GM21423 (cell line): ENCODE measurements at regions not wholly inside any gene's neighbourhood (a gene's known extent, or its start where the extent isn't known, plus 50 kb on each side); places are given as distances from the start of the nearest gene placed in this dataset.

Experiments
- ATAC-seq: cut with Tn5 transposase; IDR thresholded peaks from one replicate; pipeline ENCODE4 v1.9.1; 2021; ENCODE audit warnings: mild to moderate bottlenecking, moderate library complexity; ENCODE audit not compliant: unreplicated experiment

DNA sequence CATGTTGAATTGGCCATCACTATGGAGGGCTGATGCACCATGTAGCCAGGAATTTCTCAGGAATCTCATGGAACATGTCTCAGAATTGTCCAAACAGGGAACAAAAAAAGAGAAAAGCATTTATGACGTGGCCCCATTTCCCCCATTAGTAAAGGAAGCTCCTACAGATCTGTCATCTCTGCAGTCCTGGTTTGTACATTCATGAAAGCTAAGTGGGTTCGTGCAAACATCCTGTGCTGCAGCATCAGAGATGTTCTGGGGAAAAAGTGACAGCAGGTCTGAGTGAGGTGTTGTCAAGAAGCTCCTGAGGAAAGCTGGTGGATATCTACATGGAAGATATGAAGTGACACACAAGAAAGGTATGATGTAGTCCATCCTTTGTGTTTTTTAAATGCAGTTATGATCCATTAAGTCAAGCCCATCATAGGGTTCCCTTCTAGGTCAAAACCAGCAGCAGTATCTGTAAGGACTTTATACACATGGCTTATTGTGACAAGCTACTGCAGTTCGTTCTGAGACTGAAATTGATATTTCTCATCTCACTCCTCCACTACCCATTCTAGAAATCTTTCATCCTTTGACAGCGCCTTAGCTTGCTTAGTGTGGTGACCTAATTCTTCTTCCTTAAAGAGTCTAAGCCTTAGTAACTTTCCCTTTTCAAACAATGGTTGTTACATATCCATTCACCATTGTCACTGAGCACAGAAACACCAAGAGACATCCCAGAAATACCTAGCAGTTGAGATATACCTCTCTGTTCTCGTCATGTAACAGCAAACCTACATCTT lies 200.0 kb upstream of the TCF21 start:
- no peak for ATAC-seq

GRCh38 chr6:133689863-133690262 lies 199.1 kb upstream of the TCF21 start:
- ATAC-seq = no peak

DNA sequence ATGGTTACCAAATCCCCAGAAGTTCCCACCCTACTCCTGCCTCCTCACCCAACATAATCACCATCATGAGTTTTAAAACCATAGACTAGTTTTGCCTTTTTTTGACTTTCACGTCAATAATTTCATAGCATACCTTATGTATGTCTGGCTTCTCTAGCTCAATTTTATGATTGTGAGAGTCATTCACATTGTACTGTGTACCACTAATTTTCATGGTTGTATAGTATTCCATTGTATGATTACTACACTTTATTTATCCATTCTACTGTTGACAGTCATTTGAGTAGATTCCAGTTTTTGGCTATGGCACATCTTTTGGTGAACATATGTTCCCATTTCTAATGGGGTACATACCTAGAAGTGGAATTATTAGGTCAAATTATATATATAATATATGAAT lies 195.3 kb upstream of the TCF21 start:
- ATAC-seq = no peak

DNA sequence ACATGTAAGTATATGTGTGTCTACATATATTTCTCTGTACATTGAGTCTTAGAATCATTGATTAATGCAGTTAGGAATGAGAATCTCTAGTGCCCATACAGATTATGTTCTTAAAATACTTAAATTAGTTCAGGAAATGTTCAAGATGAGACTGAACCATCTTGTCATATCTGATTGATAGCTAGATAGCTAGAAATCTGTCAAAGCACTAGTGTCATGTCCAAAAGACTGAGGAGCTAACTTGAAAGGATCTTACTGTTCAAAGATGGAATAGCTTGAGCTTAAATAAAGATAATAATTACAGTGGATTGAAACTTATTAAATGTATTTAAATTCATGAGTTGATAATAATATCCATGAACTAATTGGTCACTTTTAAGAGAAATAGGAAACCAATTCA lies 191.7 kb upstream of the TCF21 start:
- no peak for ATAC-seq

- ATAC-seq = no peak
Measured at GRCh38 chr6:133697666-133698065, 191.2 kb upstream of the TCF21 start.

DNA sequence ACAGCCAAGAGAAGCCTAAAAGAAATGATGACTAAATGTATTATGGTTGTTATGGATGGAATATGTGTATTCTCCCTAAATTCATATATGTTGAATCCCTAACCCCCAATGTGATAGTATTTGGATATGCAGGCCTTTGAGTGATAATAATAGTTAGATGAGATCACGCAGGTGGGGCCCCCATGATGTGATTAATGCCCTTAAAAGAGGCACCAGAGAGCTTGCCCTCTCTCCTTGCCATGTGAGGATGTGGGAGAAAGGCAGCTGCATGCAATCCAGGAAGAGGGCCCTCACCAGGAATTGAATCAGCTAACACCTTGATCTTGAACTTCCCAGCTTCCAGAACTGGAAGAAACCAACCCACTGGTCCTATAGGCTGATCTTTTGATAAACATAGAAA lies 190.6 kb upstream of the TCF21 start:
- ATAC-seq = no peak

- no peak for ATAC-seq
Measured at GRCh38 chr6:133699741-133700385, 189.1 kb upstream of the TCF21 start.

DNA sequence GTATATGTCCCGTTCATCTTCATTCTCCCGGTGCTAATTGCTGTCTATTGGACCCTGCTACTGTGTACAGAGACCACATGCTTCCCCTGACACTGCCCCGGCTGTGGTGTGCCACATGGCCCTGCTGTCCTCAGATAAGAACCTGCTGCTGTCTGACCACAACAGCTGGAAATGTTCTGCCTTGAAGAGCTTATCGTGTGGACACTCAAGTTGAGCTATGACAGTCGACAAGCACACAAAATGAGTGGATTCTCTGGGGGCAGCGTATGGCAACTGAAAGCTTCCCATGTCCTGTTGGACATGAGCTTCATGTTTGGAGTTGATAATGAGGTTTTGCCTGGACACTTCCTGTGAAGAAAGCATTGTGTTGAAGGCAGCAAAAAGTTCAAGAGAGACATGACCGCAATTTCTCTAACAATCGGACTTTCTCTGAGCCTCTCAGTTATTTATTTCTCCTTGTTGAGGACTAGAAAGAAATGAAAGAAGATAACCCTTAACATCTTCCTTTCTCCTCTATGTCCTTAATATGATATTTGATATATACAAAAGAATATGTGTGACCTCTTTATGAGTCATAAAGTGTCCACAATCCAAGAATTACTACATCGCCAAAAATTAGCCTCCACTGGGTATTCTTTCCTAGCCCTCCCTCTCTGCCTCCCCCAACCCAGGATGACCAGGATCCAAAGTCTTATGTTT lies 187.1 kb upstream of the TCF21 start:
- ATAC-seq = no peak

- ATAC-seq = no peak
Measured at GRCh38 chr6:133704371-133704770, 184.5 kb upstream of the TCF21 start.

DNA sequence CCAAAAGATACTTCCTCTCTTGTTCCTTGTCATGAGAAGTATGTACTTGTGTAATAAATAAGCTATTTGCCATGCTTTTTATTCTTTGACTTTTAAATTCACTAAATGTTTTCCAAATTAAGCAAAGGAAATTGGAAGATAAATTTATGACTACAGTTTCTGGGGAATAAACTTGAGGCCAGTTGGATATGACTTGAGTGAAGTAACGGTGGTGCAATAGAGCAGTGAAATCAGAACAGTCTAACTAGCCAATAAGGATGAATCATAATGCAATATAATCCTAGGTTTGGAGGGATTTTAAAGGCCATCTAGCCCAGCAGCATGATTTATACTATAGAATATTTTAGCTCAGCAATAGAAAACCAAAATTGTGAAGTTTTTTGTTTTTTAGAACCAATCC lies 183.8 kb upstream of the TCF21 start:
- ATAC-seq = no peak

GRCh38 chr6:133705731-133706130 lies 183.2 kb upstream of the TCF21 start:
- no peak for ATAC-seq

DNA sequence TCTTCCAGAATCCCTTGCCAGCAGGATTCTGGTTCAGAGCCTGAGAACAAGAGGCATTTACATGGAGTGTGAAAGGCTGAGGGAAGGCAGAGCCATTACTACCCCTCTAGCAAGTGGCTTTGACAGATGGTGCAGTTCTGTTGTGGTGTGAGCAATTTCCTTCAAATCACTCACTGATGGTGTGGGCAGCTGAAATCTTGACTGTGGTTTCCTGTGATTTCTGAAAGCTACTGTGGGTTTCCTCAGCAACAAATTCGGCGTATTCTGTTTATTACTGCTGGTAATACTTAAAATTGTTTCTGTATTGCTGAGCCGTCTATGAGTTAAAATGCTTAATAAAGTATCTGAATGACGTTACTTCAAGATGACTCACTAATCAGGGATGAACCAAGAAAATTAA lies 181.5 kb upstream of the TCF21 start:
- ATAC-seq = no peak

DNA sequence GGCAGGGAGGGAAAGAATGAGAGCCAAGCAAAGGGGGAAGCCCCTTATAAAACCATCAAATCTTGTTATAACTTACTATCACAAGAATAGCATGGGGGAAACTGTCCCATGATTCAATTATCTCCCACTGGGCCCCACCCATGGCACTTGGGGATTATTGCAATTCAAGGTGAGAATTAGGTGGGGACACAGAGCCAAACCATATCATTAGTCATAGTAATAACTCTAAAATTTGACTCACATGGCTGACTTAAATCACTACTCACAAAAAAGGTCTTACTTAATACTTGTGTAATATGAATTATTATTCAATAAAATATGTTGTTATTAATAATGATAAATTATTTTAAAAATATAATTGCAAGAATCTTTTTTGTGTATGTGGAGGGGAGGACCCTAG lies 178.1 kb upstream of the TCF21 start:
- ATAC-seq = no peak

GRCh38 chr6:133715270-133715669 lies 173.6 kb upstream of the TCF21 start:
- no peak for ATAC-seq

DNA sequence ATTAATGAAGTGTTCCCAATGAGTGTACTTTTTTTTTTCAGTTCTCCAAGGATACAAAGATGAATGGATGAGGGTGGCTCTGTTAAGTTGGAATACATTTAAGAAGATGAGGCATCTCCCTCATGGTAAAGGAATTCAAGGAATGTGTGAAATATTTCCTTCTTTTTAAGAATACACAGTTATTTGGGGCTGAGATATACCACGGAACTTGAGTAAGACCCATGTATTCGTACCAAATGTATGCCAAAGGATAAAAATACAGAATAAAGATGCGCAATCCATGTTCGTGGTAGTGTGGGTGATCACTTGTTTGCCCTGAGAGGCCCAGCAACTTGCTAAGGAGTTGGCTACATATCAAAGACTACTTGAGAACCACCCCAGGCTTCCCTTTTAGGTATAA lies 164.2 kb upstream of the TCF21 start:
- no peak for ATAC-seq

- no peak for ATAC-seq
Measured at GRCh38 chr6:133726188-133726587, 162.7 kb upstream of the TCF21 start.

DNA sequence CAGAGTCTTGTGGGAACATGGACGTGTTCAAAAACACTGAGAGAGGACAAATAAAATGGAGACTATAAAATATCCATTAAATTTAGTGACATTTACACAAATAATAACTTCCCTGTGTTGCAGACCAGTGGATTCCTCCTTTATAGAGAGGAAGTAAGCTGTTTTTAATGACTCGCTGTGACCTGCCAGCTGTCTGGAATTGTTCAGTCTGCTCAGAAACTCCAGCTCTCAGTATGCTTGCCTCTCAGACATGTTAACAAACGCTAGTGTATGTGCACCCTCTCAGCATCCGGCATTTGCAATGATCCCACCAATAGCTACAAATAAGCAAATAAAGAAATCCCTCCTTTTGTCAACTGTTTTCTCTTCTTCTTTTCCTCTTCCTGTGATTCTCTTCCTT lies 158.0 kb upstream of the TCF21 start:
- ATAC-seq = no peak

GRCh38 chr6:133740218-133740617 lies 148.7 kb upstream of the TCF21 start:
- ATAC-seq = no peak

DNA sequence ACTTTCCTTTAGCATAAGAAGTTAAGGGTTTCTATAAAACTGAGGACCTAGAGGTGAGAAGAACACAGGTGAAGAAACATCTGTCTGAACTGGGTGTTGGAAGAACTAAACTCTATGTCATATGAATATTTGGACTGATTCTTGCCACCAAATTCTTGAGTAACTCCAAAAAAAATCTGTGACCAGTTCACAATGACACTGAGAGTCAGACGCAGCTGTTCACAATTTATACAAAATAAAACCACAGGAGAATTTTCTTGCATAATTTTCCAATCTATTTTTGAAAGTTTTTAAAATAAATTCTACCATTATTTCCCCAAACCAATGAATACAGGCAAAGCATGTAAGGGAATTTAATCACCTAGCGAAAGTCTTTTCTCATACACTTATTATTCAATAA lies 148.1 kb upstream of the TCF21 start:
- ATAC-seq = no peak

DNA sequence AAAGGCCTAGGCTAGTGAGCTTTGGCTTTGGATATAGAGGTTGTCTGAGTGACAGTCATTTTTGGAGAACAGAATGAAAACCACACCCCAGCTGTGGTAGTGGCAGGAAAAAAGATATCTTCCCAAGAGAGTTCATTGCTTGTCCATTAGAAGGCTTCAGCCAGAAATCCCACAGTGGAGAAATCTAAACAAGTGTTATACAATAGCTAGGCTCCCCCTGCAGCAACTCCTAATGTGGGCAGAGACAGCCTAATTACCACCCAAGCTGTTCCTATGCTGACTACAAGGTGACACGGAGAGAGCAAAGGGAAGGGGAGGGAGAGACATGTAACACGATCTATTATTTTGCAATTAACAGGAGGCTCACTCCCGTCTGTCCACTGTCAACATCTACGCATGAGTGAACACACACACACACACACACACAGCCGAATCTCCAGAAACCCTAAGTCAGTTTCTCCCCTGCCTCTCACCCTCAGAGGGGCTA lies 147.5 kb upstream of the TCF21 start:
- no peak for ATAC-seq

DNA sequence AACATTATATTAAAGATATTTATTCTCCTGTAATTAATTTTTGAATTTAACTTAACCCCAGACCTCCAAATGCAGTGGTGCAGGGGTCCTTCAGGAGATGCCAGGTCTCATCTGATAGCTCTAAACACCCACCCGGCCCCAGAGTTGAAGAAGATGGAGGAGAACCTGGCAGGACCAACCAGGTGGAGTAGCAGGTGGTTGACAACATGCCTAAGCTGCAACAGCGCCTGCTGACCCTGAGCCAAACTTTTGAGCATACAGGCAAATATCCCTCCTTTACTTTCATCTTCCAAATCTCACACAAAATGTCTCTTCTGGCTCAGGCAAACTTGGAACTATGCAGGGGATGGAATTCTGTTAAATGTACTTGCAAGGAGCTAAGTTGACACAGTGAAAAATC lies 145.3 kb upstream of the TCF21 start:
- ATAC-seq = no peak

GRCh38 chr6:133746417-133746770 lies 142.5 kb upstream of the TCF21 start:
- ATAC-seq = no peak
